IMR-90 (cell line): ENCODE measurements at regions not wholly inside any gene's neighbourhood (a gene's known extent, or its start where the extent isn't known, plus 50 kb on each side); places are given as distances from the start of the nearest gene placed in this dataset.

Source experiments
- ATAC-seq: fragments of 200-7000 bp; cut with Tn5 transposase; 2 replicates; pipeline ENCODE4 v1.9.1; 2020; ENCODE audit warnings: low read depth, mild to moderate bottlenecking, moderate library complexity
- BruUV-seq: library from RNA; stranded (reverse); fragments of 400-500 nt; replicated peaks from 2 replicates; lab custom pipeline; 2021; lab: Mats Ljungman, UMichigan
- CTCF ChIA-PET: fragments of 300-600 bp; formaldehyde crosslinking; extraction: SDS; loops from one replicate; lab custom pipeline; 2021; ENCODE audit warnings: antibody characterized with exemption; lab: Yijun Ruan, JAX
- POLR2A ChIA-PET: fragments of 300-600 bp; sonication (Branson Sonifier 250); formaldehyde crosslinking; loops from one replicate; lab custom pipeline; 2022; ENCODE audit warnings: antibody characterized with exemption; ENCODE audit not compliant: unreplicated experiment; lab: Charles Lee
- DNase-seq: peaks from one replicate; pipeline ENCODE4 v3.0.0; 2013
- H2AFZ ChIP-seq: replicated peaks from 2 replicates; pipeline ENCODE3; 2013; ENCODE audit warnings: low read length, mild to moderate bottlenecking; ENCODE audit not compliant: poor library complexity
- H2AK5ac ChIP-seq: 2 replicates; pipeline ENCODE4 v1.6.1; 2013; ENCODE audit warnings: low read depth, low read length, inconsistent platforms
- H2AK9ac ChIP-seq: replicated peaks from 2 replicates; pipeline ENCODE3; 2013; ENCODE audit warnings: mild to moderate bottlenecking, low read depth, low read length, moderate library complexity; ENCODE audit not compliant: poor library complexity
- H2BK120ac ChIP-seq: 2 replicates; pipeline ENCODE4 v1.6.1; 2013; ENCODE audit warnings: low read depth, low read length, inconsistent platforms
- H2BK15ac ChIP-seq: 3 replicates; pipeline ENCODE4 v1.6.1; 2013; ENCODE audit warnings: low read depth, low read length, inconsistent platforms
- H2BK20ac ChIP-seq: 2 replicates; pipeline ENCODE4 v1.6.1; 2013; ENCODE audit warnings: low read depth, mild to moderate bottlenecking, inconsistent platforms, low read length, moderate library complexity
- H2BK5ac ChIP-seq: 2 replicates; pipeline ENCODE4 v1.6.1; 2013; ENCODE audit warnings: mild to moderate bottlenecking, low read depth, low read length, inconsistent platforms; ENCODE audit not compliant: poor library complexity, severe bottlenecking
- H3K14ac ChIP-seq: replicated peaks from 2 replicates; pipeline ENCODE4 v1.6.1; 2013; ENCODE audit warnings: low read depth, low read length, inconsistent platforms
- H3K18ac ChIP-seq: 2 replicates; pipeline ENCODE4 v1.6.1; 2013; ENCODE audit warnings: low read depth, low read length, control low read depth
- H3K23ac ChIP-seq: 2 replicates; pipeline ENCODE4 v1.6.1; 2013; ENCODE audit warnings: low read depth, low read length, inconsistent platforms
- H3K27ac ChIP-seq: 2 replicates; pipeline ENCODE4 v1.5.1; 2013; ENCODE audit warnings: mild to moderate bottlenecking, control low read depth, low read length; ENCODE audit not compliant: insufficient read depth
- H3K27me3 ChIP-seq: 2 replicates; pipeline ENCODE4 v1.6.1; 2013; ENCODE audit warnings: low read length; ENCODE audit not compliant: control insufficient read depth, insufficient read depth
- H3K36me3 ChIP-seq: 2 replicates; pipeline ENCODE4 v1.6.1; 2013; ENCODE audit warnings: low read length, mixed read lengths; ENCODE audit not compliant: control insufficient read depth, insufficient read depth
- H3K4ac ChIP-seq: 2 replicates; pipeline ENCODE4 v1.6.1; 2013; ENCODE audit warnings: low read depth, low read length, inconsistent platforms
- H3K4me1 ChIP-seq: 2 replicates; pipeline ENCODE4 v1.6.1; 2013; ENCODE audit warnings: low read length, mixed read lengths; ENCODE audit not compliant: control insufficient read depth, insufficient read depth
- H3K4me2 ChIP-seq: 2 replicates; pipeline ENCODE4 v1.6.1; 2013; ENCODE audit warnings: low read depth, mild to moderate bottlenecking, control low read depth, low read length, moderate library complexity
- H3K4me3 ChIP-seq: 2 replicates; pipeline ENCODE4 v1.5.1; 2013; ENCODE audit warnings: low read depth, mild to moderate bottlenecking, control low read depth, low read length, moderate library complexity; ENCODE audit not compliant: insufficient read depth
- H3K56ac ChIP-seq: 2 replicates; pipeline ENCODE4 v1.6.1; 2013; ENCODE audit warnings: low read length, inconsistent platforms; ENCODE audit not compliant: insufficient read depth; ENCODE audit errors: extremely low read depth
- H3K79me1 ChIP-seq, 2 experiments: 2 replicates each; pipeline ENCODE4 v1.6.1; 2013; ENCODE audit warnings: low read length in 2 of 2, inconsistent platforms in 1 of 2, low read depth in 1 of 2
- H3K9ac ChIP-seq: 2 replicates; pipeline ENCODE4 v1.6.1; 2013; ENCODE audit warnings: low read depth, low read length, control low read depth
- H3K9me1 ChIP-seq: 2 replicates; pipeline ENCODE4 v1.6.1; 2013; ENCODE audit warnings: low read length, inconsistent platforms; ENCODE audit not compliant: insufficient read depth
- H3K9me3 ChIP-seq: 2 replicates; pipeline ENCODE4 v1.6.1; 2013; ENCODE audit warnings: low read length; ENCODE audit not compliant: control insufficient read depth, insufficient read depth
- H4K20me1 ChIP-seq: 2 replicates; pipeline ENCODE4 v1.6.1; 2013; ENCODE audit warnings: low read length, inconsistent platforms; ENCODE audit not compliant: insufficient read depth
- H4K5ac ChIP-seq: 2 replicates; pipeline ENCODE4 v1.6.1; 2013; ENCODE audit warnings: mild to moderate bottlenecking, low read depth, low read length, control low read depth
- H4K8ac ChIP-seq, 2 experiments: 2 replicates each; pipeline ENCODE4 v1.6.1; 2013; ENCODE audit warnings: low read depth in 2 of 2, low read length in 2 of 2, control low read depth in 1 of 2, inconsistent platforms in 1 of 2
- H4K91ac ChIP-seq: 2 replicates; pipeline ENCODE4 v1.6.1; 2013; ENCODE audit warnings: low read depth, low read length, inconsistent platforms; ENCODE audit not compliant: insufficient read depth
- CHD1 ChIP-seq: IDR thresholded peaks from 2 replicates; pipeline ENCODE4 v1.6.1; 2012; ENCODE audit warnings: low read depth, low read length, improper control_type of control experiment
- SMC3 ChIP-seq: fragments of 150-350 bp; IDR thresholded peaks from 2 replicates; pipeline ENCODE4 v1.6.1; 2016; ENCODE audit warnings: low read depth, mild to moderate bottlenecking, antibody characterized with exemption, low read length, moderate library complexity
- WGBS, 2 experiments: methylation state at CpG; one replicate each; pipeline versions ENCODE4 v1.1.5 to v1.1.7; 2013; ENCODE audit warnings: missing lambda C conversion rate in 2 of 2; ENCODE audit not compliant: insufficient read length in 1 of 2; ENCODE audit errors: extremely low coverage in 2 of 2; 5-methylcytosine and 5-hydroxymethylcytosine counted together
- dilution Hi-C: fragments of 300-500 bp; cut with HindIII; formaldehyde crosslinking; loops from one replicate; pipeline ENCODE4 v1.14.3; 2018; ENCODE audit warnings: low sequenced_read_pairs; ENCODE audit not compliant: unreplicated experiment
- in situ Hi-C: fragments of 300-500 bp; cut with MboI; formaldehyde crosslinking; loops from 3 replicates; pipeline ENCODE4 v1.14.3; 2019; ENCODE audit warnings: low sequenced_read_pairs, inconsistent platforms, mixed read lengths
- intact Hi-C: fragments of 100-400 bp; cut with micrococcal nuclease; formaldehyde crosslinking; loops from 2 replicates; pipeline ENCODE4 v1.10.0; 2022

GRCh38 chr3:156070028-156070427 is 50.4 kb upstream of the KCNAB1 start:
- no peak overlapping the region for H3K9ac ChIP-seq
- H2AK5ac ChIP-seq: no peak overlapping the region
- no peak overlapping the region for H3K4ac ChIP-seq
- no peaks in the 10 kb centered on the region for H3K79me1 ChIP-seq
- ATAC-seq: no peak
- no peak overlapping the region for H4K91ac ChIP-seq
- CTCF ChIA-PET: no interaction called here
- no peak overlapping the region for H3K4me2 ChIP-seq
- no peaks in the 10 kb centered on the region for H3K9me1 ChIP-seq
- H2BK20ac ChIP-seq: no peak overlapping the region
- DNase-seq: no peak
- TF ChIP-seq SMC3 (no peak), CHD1 (no peak)
- H3K18ac ChIP-seq: no peak overlapping the region
- no peak overlapping the region for H4K5ac ChIP-seq
- no peak overlapping the region for H3K23ac ChIP-seq
- in situ Hi-C loops (no loop called here), intact Hi-C loops (no loop called here), dilution Hi-C loops (no loop called here)
- no peak overlapping the region for H2BK5ac ChIP-seq
- no peak overlapping the region for H3K27ac ChIP-seq
- no peak overlapping the region for H3K4me3 ChIP-seq
- no peak overlapping the region for H2BK120ac ChIP-seq
- no peak overlapping the region for H3K56ac ChIP-seq
- H4K20me1 ChIP-seq: no peaks in the 10 kb centered on the region
- H2AFZ ChIP-seq: no peak overlapping the region
- POLR2A ChIA-PET: no interaction called here
- no CpG with 5 or more reads among the region's 2 CpGs for WGBS, 2 experiments
- H2BK15ac ChIP-seq: no peak overlapping the region
- H3K14ac ChIP-seq: no peak overlapping the region
- no peaks in the 10 kb centered on the region for H3K36me3 ChIP-seq
- H2AK9ac ChIP-seq: no peak overlapping the region
- H4K8ac ChIP-seq: no peak overlapping the region
- no TSS peak for BruUV-seq
- no peaks in the 10 kb centered on the region for H3K4me1 ChIP-seq
- H3K27me3 ChIP-seq: no peaks in the 10 kb centered on the region
- H3K9me3 ChIP-seq: no peaks in the 10 kb centered on the region
